Stimulated activated CD4-positive, alpha-beta T cell treated with anti-CD3 and anti-CD28 coated beads, Interleukin-12 subunit alpha, Interleukin-12 subunit beta, amount 100 ng/mL, for 24 hours (primary cell): ENCODE measurements at regions not wholly inside any gene's neighbourhood (a gene's known extent, or its start where the extent isn't known, plus 50 kb on each side); places are given as distances from the start of the nearest gene placed in this dataset.

Experiments used
- DNase-seq, 2 experiments: peaks; one replicate each; pipeline ENCODE4 v3.0.0-alpha.2; 2020; ENCODE audit warnings: low read depth in 2 of 2

- DNase-seq = no peak
Measured at GRCh38 chr5:125138266-125138665, 391.8 kb upstream of the ZNF608 start.

GRCh38 chr5:125139590-125139989, 393.2 kb upstream of the ZNF608 start:
- DNase-seq = no peak

GRCh38 chr5:125140220-125140619, 393.8 kb upstream of the ZNF608 start:
- no peak for DNase-seq

GRCh38 chr5:125140855-125141254, 394.4 kb upstream of the ZNF608 start:
- DNase-seq = no peak

GRCh38 chr5:125142458-125142857, 396.0 kb upstream of the ZNF608 start:
- DNase-seq = no peak

GRCh38 chr5:125143011-125143410, 396.6 kb upstream of the ZNF608 start:
- no peak for DNase-seq

GRCh38 chr5:125148076-125148475, 401.6 kb upstream of the ZNF608 start:
- DNase-seq = no peak

GRCh38 chr5:125148706-125149105, 402.3 kb upstream of the ZNF608 start:
- DNase-seq = no peak

- DNase-seq = no peak
Measured at GRCh38 chr5:125149110-125149509, 402.7 kb upstream of the ZNF608 start.

- no peak for DNase-seq
Measured at GRCh38 chr5:125149527-125149926, 403.1 kb upstream of the ZNF608 start.

GRCh38 chr5:125150041-125150669, 403.7 kb upstream of the ZNF608 start:
- no peak for DNase-seq

GRCh38 chr5:125151150-125151900, 404.9 kb upstream of the ZNF608 start:
- DNase-seq = no peak

GRCh38 chr5:125152044-125152443, 405.6 kb upstream of the ZNF608 start:
- no peak for DNase-seq

- no peak for DNase-seq
Measured at GRCh38 chr5:125152461-125153189, 406.2 kb upstream of the ZNF608 start.

- DNase-seq = no peak
Measured at GRCh38 chr5:125153231-125153630, 406.8 kb upstream of the ZNF608 start.

- DNase-seq = no peak
Measured at GRCh38 chr5:125154301-125155110, 408.1 kb upstream of the ZNF608 start.

GRCh38 chr5:125160787-125161502, 414.5 kb upstream of the ZNF608 start:
- no peak for DNase-seq

GRCh38 chr5:125162714-125163113, 416.3 kb upstream of the ZNF608 start:
- DNase-seq = no peak

- no peak for DNase-seq
Measured at GRCh38 chr5:125169396-125169795, 423.0 kb upstream of the ZNF608 start.

GRCh38 chr5:125171641-125172040, 425.2 kb upstream of the ZNF608 start:
- DNase-seq = no peak

GRCh38 chr5:125175348-125176004, 429.0 kb upstream of the ZNF608 start:
- no peak for DNase-seq
